Fibroblast of villous mesenchyme (primary cell): ENCODE measurements at regions not wholly inside any gene's neighbourhood (a gene's known extent, or its start where the extent isn't known, plus 50 kb on each side); places are given as distances from the start of the nearest gene placed in this dataset.

Source experiments
- DNase-seq: peaks from one replicate; pipeline ENCODE4 v3.0.0-alpha.2; 2010; ENCODE audit warnings: low read depth
- H3K4me3 ChIP-seq: 2 replicates; pipeline ENCODE4 v1.5.1; 2011; ENCODE audit warnings: low read depth, mild to moderate bottlenecking, low read length
- TF ChIP-seq, protein P1 (sequence below): IDR thresholded peaks from 2 replicates; pipeline ENCODE4 v1.5.1; 2012; ENCODE audit warnings: low read depth, mild to moderate bottlenecking, low read length; ENCODE audit not compliant: insufficient read depth

DNA sequence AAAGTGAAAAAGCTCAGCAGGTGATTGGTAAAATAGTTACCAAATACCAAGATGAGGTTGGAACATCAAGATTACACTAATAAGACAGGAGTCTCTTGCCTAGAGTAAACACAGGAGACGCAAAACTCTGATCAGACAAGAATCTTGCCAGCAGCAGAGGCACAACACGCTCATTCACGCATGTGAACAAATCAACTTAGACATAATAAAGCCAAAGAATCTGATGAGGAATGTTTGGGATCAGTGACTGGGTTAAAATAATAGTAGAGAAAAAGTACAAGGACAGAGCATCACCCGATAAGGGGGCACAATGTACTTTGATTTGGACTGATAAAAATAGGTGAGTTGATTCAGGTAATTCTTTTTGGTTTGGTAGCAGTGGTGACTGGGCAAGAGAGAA lies 159.5 kb upstream of the GRIP1 start:
- DNase-seq = no peak
- TF ChIP-seq, protein P1, sequence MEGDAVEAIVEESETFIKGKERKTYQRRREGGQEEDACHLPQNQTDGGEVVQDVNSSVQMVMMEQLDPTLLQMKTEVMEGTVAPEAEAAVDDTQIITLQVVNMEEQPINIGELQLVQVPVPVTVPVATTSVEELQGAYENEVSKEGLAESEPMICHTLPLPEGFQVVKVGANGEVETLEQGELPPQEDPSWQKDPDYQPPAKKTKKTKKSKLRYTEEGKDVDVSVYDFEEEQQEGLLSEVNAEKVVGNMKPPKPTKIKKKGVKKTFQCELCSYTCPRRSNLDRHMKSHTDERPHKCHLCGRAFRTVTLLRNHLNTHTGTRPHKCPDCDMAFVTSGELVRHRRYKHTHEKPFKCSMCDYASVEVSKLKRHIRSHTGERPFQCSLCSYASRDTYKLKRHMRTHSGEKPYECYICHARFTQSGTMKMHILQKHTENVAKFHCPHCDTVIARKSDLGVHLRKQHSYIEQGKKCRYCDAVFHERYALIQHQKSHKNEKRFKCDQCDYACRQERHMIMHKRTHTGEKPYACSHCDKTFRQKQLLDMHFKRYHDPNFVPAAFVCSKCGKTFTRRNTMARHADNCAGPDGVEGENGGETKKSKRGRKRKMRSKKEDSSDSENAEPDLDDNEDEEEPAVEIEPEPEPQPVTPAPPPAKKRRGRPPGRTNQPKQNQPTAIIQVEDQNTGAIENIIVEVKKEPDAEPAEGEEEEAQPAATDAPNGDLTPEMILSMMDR = no peak

DNA sequence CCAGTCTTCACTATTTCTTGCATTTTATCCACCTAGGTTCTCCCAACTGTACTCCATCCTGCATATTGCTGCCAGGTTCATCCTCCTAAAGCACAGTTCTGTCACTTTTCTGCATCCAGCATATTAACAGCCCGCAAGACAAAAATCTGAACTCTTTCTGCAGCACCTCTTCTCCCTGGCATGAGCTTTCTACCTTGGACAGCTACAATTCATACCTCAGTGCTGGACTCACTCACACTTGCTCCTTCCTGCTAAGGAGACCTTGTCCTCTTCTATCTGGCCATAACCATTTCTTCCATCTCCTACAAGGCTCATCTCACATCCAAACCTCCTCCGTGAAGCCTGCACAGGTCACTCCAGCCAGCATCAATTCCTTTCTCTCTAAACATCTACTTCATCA lies 170.1 kb upstream of the GRIP1 start:
- no peak overlapping the region for H3K4me3 ChIP-seq
- DNase-seq = no peak
- TF ChIP-seq, protein P1 = no peak

More for the DNA sequence above, 159.5 kb upstream of the GRIP1 start:
- H3K4me3 ChIP-seq = no peak overlapping the region

DNA sequence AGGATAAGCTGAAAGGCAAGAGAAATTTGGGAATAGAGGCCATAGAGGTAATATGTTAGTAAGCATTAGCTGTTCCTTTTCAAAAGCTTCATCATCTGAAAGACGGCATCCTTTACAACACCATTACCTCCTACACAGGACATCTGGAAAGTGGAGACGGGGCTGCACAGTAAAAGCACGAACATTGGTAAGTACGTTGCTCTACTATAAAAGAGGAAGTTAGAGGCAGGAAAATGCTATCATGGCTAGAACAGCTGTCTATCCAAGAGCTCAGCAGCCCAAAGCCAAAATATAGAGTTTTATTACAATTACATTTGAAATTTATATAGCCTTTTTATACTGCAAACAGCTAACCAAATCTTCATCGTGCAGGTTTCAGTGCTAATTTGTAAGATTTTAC lies 172.3 kb upstream of the GRIP1 start:
- no peak overlapping the region for H3K4me3 ChIP-seq
- no peak for DNase-seq
- TF ChIP-seq, protein P1 = no peak

DNA sequence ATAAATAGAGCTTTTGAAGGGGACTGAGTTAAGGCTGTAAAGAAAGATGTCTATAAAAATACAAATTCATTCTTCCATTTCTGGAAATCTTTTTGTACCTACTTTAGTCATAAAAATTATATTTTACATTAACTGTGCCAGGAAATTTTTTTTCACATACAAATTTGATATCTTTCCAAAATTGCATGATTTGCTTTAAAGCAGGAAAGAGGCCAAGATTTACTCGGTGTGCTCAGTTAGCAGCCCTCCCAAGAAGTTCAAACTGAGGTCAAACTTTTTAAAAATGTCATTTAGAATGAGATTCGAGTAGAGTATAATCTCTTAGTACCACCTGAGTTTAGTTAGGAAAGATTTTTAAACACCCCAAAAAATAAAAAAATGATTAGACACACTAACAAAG lies 173.2 kb upstream of the GRIP1 start:
- no peak overlapping the region for H3K4me3 ChIP-seq
- no peak for DNase-seq
- TF ChIP-seq, protein P1 = no peak

DNA sequence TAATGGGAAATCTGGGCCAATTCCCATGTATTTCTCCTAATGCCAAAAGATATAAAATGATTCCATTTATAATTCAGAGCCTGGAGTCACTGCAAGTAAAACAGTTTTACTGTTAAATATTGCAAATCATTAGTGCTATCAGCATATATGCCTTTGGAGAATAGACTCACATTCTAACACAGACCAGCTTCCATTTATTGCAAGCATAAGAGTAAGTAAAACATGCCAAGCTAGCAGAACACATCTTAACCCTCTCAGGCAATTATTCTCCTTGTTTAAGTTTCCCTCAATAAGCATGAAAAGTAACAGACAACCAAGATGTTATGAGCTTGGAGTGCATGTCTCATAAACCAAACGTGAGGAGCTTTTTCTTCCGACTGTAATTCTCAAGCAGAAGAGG lies 173.9 kb upstream of the GRIP1 start:
- no peak for DNase-seq
- TF ChIP-seq, protein P1 = no peak
- H3K4me3 ChIP-seq = no peak overlapping the region

DNA sequence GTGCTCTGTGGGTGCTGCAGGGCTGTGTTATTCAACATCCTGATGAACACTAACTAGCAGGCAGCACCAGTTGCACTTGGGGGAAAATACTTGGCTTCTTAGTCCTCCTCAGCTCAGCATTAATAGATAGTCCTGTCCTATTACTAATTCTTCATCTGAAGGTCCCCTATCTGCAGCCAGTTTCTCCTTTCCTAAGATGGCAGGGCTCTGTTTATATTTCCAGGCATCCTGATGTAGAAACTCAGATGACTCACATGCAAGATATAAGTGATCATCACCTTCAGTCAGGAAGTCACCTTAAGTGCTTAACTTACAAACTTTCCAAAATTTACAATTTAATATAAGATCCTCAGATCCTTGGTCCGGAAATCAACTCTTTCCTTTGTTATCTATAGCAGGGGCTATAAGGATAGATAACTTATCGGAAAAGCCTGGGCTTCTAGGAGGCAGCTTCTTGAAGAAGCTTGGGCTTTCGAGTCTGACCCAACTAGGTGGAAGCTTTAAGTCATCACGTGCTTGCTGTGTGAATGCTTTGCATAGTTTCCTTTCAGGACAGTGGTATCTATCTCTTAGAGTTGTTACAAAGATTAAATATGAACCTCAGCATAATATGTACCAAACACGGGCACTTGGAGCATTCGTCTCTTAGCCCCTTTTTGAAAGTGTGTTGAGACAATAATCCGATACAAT lies 181.0 kb upstream of the GRIP1 start:
- TF ChIP-seq, protein P1 = no peak
- DNase-seq = no peak
- H3K4me3 ChIP-seq = no peak overlapping the region
